PFSK-1 (cell line): ENCODE measurements at regions not wholly inside any gene's neighbourhood (a gene's known extent, or its start where the extent isn't known, plus 50 kb on each side); places are given as distances from the start of the nearest gene placed in this dataset.

Experiments
- FOXP2 ChIP-seq: optimal IDR thresholded peaks from 2 replicates; pipeline ENCODE3; 2011; ENCODE audit warnings: borderline replicate concordance, control low read depth, inconsistent platforms; ENCODE audit not compliant: insufficient read depth; ENCODE audit errors: extremely low read length, extremely low read depth
- POLR2AphosphoS5 ChIP-seq: IDR thresholded peaks from 2 replicates; pipeline ENCODE4 v1.6.1; 2012; ENCODE audit warnings: low read depth, mild to moderate bottlenecking, control low read depth, low read length, moderate library complexity
- REST ChIP-seq, 2 experiments: IDR thresholded peaks; 2 replicates each; pipeline versions ENCODE4 v1.6.1 to v1.8.0; 2011 to 2012; ENCODE audit warnings: low read depth in 2 of 2, low read length in 2 of 2, control low read depth in 1 of 2, inconsistent platforms in 1 of 2, mild to moderate bottlenecking in 1 of 2, moderate library complexity in 1 of 2; ENCODE audit not compliant: insufficient read depth in 1 of 2
- SIN3A ChIP-seq: IDR thresholded peaks from 2 replicates; pipeline ENCODE4 v1.6.1; 2012; ENCODE audit warnings: mild to moderate bottlenecking, low read length, moderate library complexity, borderline replicate concordance; ENCODE audit not compliant: insufficient read depth
- TAF1 ChIP-seq: IDR thresholded peaks from 2 replicates; pipeline ENCODE4 v1.6.1; 2012; ENCODE audit warnings: low read length, control low read depth, borderline replicate concordance; ENCODE audit not compliant: insufficient read depth

GRCh38 chr15:66850996-66851310 is 148.9 kb downstream of the SMAD6 start:
- TF ChIP-seq REST (IDR thresholded peaks at IDR 0.05; ENCODE audit: insufficient read depth in 1 of 2, low read depth in 2 of 2, low read length in 2 of 2) = no peak
- no peak for TF ChIP-seq POLR2AphosphoS5
- no peak for TF ChIP-seq TAF1
- TF ChIP-seq SIN3A = no peak
- no peak for TF ChIP-seq FOXP2
